Esophagus muscularis mucosa (tissue), 4 donors: ENCODE measurements at regions not wholly inside any gene's neighbourhood (a gene's known extent, or its start where the extent isn't known, plus 50 kb on each side); places are given as distances from the start of the nearest gene placed in this dataset.
"Not testable (repeated sequence)": the region's sequence is repeated elsewhere in the genome, so short reads cannot be mapped to it uniquely, and the experiment has no call there.

Experiments
- DNase-seq: peaks from one replicate; pipeline ENCODE4 v3.0.0-alpha.2; 2017; ENCODE audit errors: extremely low spot score
- H3K27ac ChIP-seq, 4 donors: fragments of 200-600 bp; sonication (generic); replicated peaks in 1 of 4; 1 replicate in 3 of 4; 2 replicates in 1 of 4; pipeline ENCODE4 v1.5.1; 2016 to 2019; ENCODE audit warnings: mild to moderate bottlenecking in 1 of 4
- H3K27me3 ChIP-seq, 4 donors: fragments of 200-600 bp; sonication (generic); one replicate each; pipeline versions ENCODE4 v1.5.1 to v1.6.0; 2016 to 2019
- H3K36me3 ChIP-seq, 4 donors: fragments of 200-600 bp; sonication (generic); one replicate each; pipeline ENCODE4 v1.5.1; 2016 to 2019
- H3K4me1 ChIP-seq, 4 donors: fragments of 200-600 bp; sonication (generic); one replicate each; pipeline ENCODE4 v1.5.1; 2016 to 2019
- H3K4me3 ChIP-seq, 4 donors: fragments of 200-600 bp; sonication (generic); 1 replicate in 2 of 4; 2 replicates in 2 of 4; pipeline ENCODE4 v1.5.1; 2016 to 2019; ENCODE audit warnings: mild to moderate bottlenecking in 4 of 4, moderate library complexity in 1 of 4
- H3K9me3 ChIP-seq, 4 donors: fragments of 200-600 bp; sonication (generic); 1 replicate in 3 of 4; 2 replicates in 1 of 4; pipeline ENCODE4 v1.5.1; 2016 to 2019
- CTCF ChIP-seq, 3 experiments: fragments of 200-600 bp in 2 of 3; fragments of 450-650 bp in 1 of 3; sonication (generic) in 2 of 3; IDR thresholded peaks; one replicate each; pipeline ENCODE4 v1.5.1; 2017 to 2019; ENCODE audit warnings: antibody characterized with exemption in 3 of 3, mild to moderate bottlenecking in 2 of 3, moderate library complexity in 1 of 3
- EP300 ChIP-seq: sonication (generic); formaldehyde crosslinking; IDR thresholded peaks from one replicate; pipeline ENCODE4 v1.6.1; 2017; ENCODE audit warnings: antibody characterized with exemption
- POLR2A ChIP-seq: fragments of 450-650 bp; IDR thresholded peaks from one replicate; pipeline ENCODE4 v1.6.1; 2017; ENCODE audit warnings: antibody characterized with exemption, moderate library complexity, mild to moderate bottlenecking, low read depth
- POLR2AphosphoS5 ChIP-seq, 2 donors: sonication (generic); formaldehyde crosslinking; IDR thresholded peaks; one replicate each; pipeline ENCODE4 v1.6.1; 2017; ENCODE audit warnings: antibody characterized with exemption in 2 of 2
- WGBS: methylation state at CpG from one replicate; pipeline ENCODE4 v1.1.5; 2018; 5-methylcytosine and 5-hydroxymethylcytosine counted together
- intact Hi-C: fragments of 100-400 bp; cut with DNase I; formaldehyde crosslinking; loops from one replicate; pipeline ENCODE4 v1.15.1; 2023

GRCh38 chr2:192645811-192646598, 451.3 kb upstream of the TMEFF2 start:
- no peaks in the 10 kb centered on the region for H3K36me3 ChIP-seq
- no peak overlapping the region for H3K4me3 ChIP-seq
- no peak overlapping the region for H3K27ac ChIP-seq
- no peaks in the 10 kb centered on the region for H3K27me3 ChIP-seq
- TF ChIP-seq CTCF (IDR thresholded peaks at IDR 0.05) (no peak), POLR2A (no peak), EP300 (no peak), POLR2AphosphoS5 (IDR thresholded peaks at IDR 0.05) (no peak)
- no peaks in the 10 kb centered on the region for H3K4me1 ChIP-seq
- 79% methylated on average over 6 of the region's 6 CpGs for WGBS
- no peak for DNase-seq
- intact Hi-C loops: no loop called here
- no peaks in the 10 kb centered on the region for H3K9me3 ChIP-seq

GRCh38 chr2:192634557-192634956, 439.8 kb upstream of the TMEFF2 start:
- peaks cover 0 to 4% (median 0%) of the 10 kb centered on the region in 4 donors for H3K9me3 ChIP-seq
- no peak overlapping the region for H3K27ac ChIP-seq
- no CpG with 5 or more reads among the region's 3 CpGs for WGBS
- no peak for TF ChIP-seq EP300
- TF ChIP-seq CTCF (IDR thresholded peaks at IDR 0.05): no peak
- no peak for TF ChIP-seq POLR2A
- H3K4me1 ChIP-seq: no peaks in the 10 kb centered on the region
- intact Hi-C loops: no loop called here
- H3K27me3 ChIP-seq: no peaks in the 10 kb centered on the region
- no peak overlapping the region for H3K4me3 ChIP-seq
- no peaks in the 10 kb centered on the region for H3K36me3 ChIP-seq
- no peak for DNase-seq

GRCh38 chr2:192628017-192628416, 433.3 kb upstream of the TMEFF2 start:
- 80% methylated on average over 2 of the region's 2 CpGs for WGBS
- Histone ChIP-seq H3K9me3 (no peaks in the 10 kb centered on the region), H3K27ac (no peak overlapping the region)

GRCh38 chr2:192615105-192615504, 420.4 kb upstream of the TMEFF2 start:
- no peak overlapping the region for H3K4me3 ChIP-seq
- no peak for DNase-seq
- no peaks in the 10 kb centered on the region for H3K9me3 ChIP-seq
- H3K36me3 ChIP-seq: no peaks in the 10 kb centered on the region
- no peak overlapping the region for H3K27ac ChIP-seq
- H3K27me3 ChIP-seq: no peaks in the 10 kb centered on the region
- H3K4me1 ChIP-seq: no peaks in the 10 kb centered on the region
- TF ChIP-seq POLR2AphosphoS5 (IDR thresholded peaks at IDR 0.05) (no peak), EP300 (no peak), POLR2A (no peak), CTCF (IDR thresholded peaks at IDR 0.05) (no peak)
- intact Hi-C loops: no loop called here

More at GRCh38 chr2:192628017-192628416, 433.3 kb upstream of the TMEFF2 start:
- H3K4me3 ChIP-seq: no peak overlapping the region
- no peak for TF ChIP-seq CTCF (IDR thresholded peaks at IDR 0.05)
- TF ChIP-seq POLR2AphosphoS5 (IDR thresholded peaks at IDR 0.05): no peak
- no peak for TF ChIP-seq POLR2A
- no peak for TF ChIP-seq EP300
- DNase-seq: no peak
- no peaks in the 10 kb centered on the region for H3K4me1 ChIP-seq
- no peaks in the 10 kb centered on the region for H3K27me3 ChIP-seq
- no peaks in the 10 kb centered on the region for H3K36me3 ChIP-seq
- intact Hi-C loops: no loop called here

GRCh38 chr2:192604295-192604694, 409.6 kb upstream of the TMEFF2 start:
- no peak for TF ChIP-seq CTCF (IDR thresholded peaks at IDR 0.05)
- no peak for TF ChIP-seq POLR2A
- no peak for TF ChIP-seq EP300
- TF ChIP-seq POLR2AphosphoS5 (IDR thresholded peaks at IDR 0.05): no peak
- no peak for DNase-seq
- H3K9me3 ChIP-seq: peaks cover 0 to 4% (median 0%) of the 10 kb centered on the region in 4 donors
- H3K27me3 ChIP-seq: no peaks in the 10 kb centered on the region
- no peak overlapping the region for H3K27ac ChIP-seq
- no peaks in the 10 kb centered on the region for H3K36me3 ChIP-seq
- 83% methylated on average over 1 of the region's 1 CpG for WGBS
- no peak overlapping the region for H3K4me3 ChIP-seq
- no peaks in the 10 kb centered on the region for H3K4me1 ChIP-seq
- intact Hi-C loops: no loop called here

- H3K27ac ChIP-seq, H3K4me1 ChIP-seq, DNase-seq, H3K9me3 ChIP-seq, H3K36me3 ChIP-seq, H3K4me3 ChIP-seq, intact Hi-C loops, H3K27me3 ChIP-seq: not testable (repeated sequence)
- WGBS: 93% methylated on average over 9 of the region's 9 CpGs
Measured at GRCh38 chr2:192598649-192599048, 403.9 kb upstream of the TMEFF2 start.
